Osteocyte (in vitro differentiated cells): ENCODE measurements at regions not wholly inside any gene's neighbourhood (a gene's known extent, or its start where the extent isn't known, plus 50 kb on each side); places are given as distances from the start of the nearest gene placed in this dataset.

Experiments used
- DNase-seq: peaks from one replicate; pipeline ENCODE4 v3.0.0; 2021; ENCODE audit warnings: mixed read lengths; ENCODE audit not compliant: unreplicated experiment; ENCODE audit errors: extremely low spot score
- H3K27ac Mint-ChIP-seq: one replicate; pipeline ENCODE4 v1.8.0; 2021; ENCODE audit warnings: mild to moderate bottlenecking, mixed read lengths; ENCODE audit not compliant: unreplicated experiment
- H3K27me3 Mint-ChIP-seq: one replicate; pipeline ENCODE4 v1.8.0; 2021; ENCODE audit warnings: mixed read lengths; ENCODE audit not compliant: unreplicated experiment
- H3K36me3 Mint-ChIP-seq: one replicate; pipeline ENCODE4 v1.8.0; 2021; ENCODE audit warnings: mixed read lengths; ENCODE audit not compliant: unreplicated experiment
- H3K4me1 Mint-ChIP-seq: one replicate; pipeline ENCODE4 v1.8.0; 2021; ENCODE audit warnings: mixed read lengths; ENCODE audit not compliant: unreplicated experiment
- H3K4me3 Mint-ChIP-seq: one replicate; pipeline ENCODE4 v1.8.0; 2021; ENCODE audit warnings: mild to moderate bottlenecking, moderate library complexity, mixed read lengths; ENCODE audit not compliant: unreplicated experiment
- H3K9me3 Mint-ChIP-seq: one replicate; pipeline ENCODE4 v1.8.0; 2021; ENCODE audit warnings: mixed read lengths; ENCODE audit not compliant: unreplicated experiment
- CTCF ChIP-seq: fragments of 200-600 bp; sonication (generic); IDR thresholded peaks from 2 replicates; pipeline ENCODE4 v1.5.0; 2021; ENCODE audit warnings: antibody characterized with exemption, mild to moderate bottlenecking, moderate library complexity

- peaks cover 37% of the 10 kb centered on the region for H3K9me3 Mint-ChIP-seq
- no peak overlapping the region for H3K27ac Mint-ChIP-seq
- no peaks in the 10 kb centered on the region for H3K27me3 Mint-ChIP-seq
- H3K4me3 Mint-ChIP-seq = no peak overlapping the region
- peaks cover 6% of the 10 kb centered on the region for H3K36me3 Mint-ChIP-seq
- TF ChIP-seq CTCF = no peak
- DNase-seq = no peak
- H3K4me1 Mint-ChIP-seq = no peaks in the 10 kb centered on the region
Observed at GRCh38 chr5:105663671-105664070, 2007.1 kb downstream of the EFNA5 start.

- TF ChIP-seq CTCF = no peak
- no peaks in the 10 kb centered on the region for H3K27me3 Mint-ChIP-seq
- no peak overlapping the region for H3K27ac Mint-ChIP-seq
- no peaks in the 10 kb centered on the region for H3K9me3 Mint-ChIP-seq
- no peaks in the 10 kb centered on the region for H3K4me1 Mint-ChIP-seq
- DNase-seq = no peak
- no peak overlapping the region for H3K4me3 Mint-ChIP-seq
- no peaks in the 10 kb centered on the region for H3K36me3 Mint-ChIP-seq
Observed at GRCh38 chr5:105659396-105659795, 2011.3 kb downstream of the EFNA5 start.

- Mint-ChIP-seq H3K9me3 (peaks cover 14% of the 10 kb centered on the region), H3K27me3 (no peaks in the 10 kb centered on the region), H3K27ac (no peak overlapping the region), H3K36me3 (no peaks in the 10 kb centered on the region), H3K4me1 (no peaks in the 10 kb centered on the region), H3K4me3 (no peak overlapping the region)
- no peak for TF ChIP-seq CTCF
- DNase-seq = no peak
Observed at GRCh38 chr5:105640328-105640727, 2030.4 kb downstream of the EFNA5 start.

- Mint-ChIP-seq H3K4me3 (no peak overlapping the region), H3K9me3 (peaks cover 14% of the 10 kb centered on the region), H3K36me3 (no peaks in the 10 kb centered on the region), H3K27me3 (no peaks in the 10 kb centered on the region), H3K27ac (no peak overlapping the region), H3K4me1 (no peaks in the 10 kb centered on the region)
- DNase-seq = no peak
- no peak for TF ChIP-seq CTCF
Observed at GRCh38 chr5:105639511-105639910, 2031.2 kb downstream of the EFNA5 start.

- peaks cover 14% of the 10 kb centered on the region for H3K9me3 Mint-ChIP-seq
- DNase-seq = no peak
- H3K4me3 Mint-ChIP-seq = no peak overlapping the region
- no peaks in the 10 kb centered on the region for H3K4me1 Mint-ChIP-seq
- TF ChIP-seq CTCF = no peak
- no peaks in the 10 kb centered on the region for H3K36me3 Mint-ChIP-seq
- H3K27ac Mint-ChIP-seq = no peak overlapping the region
- no peaks in the 10 kb centered on the region for H3K27me3 Mint-ChIP-seq
Observed at GRCh38 chr5:105639068-105639467, 2031.7 kb downstream of the EFNA5 start.
